NCI-H1092 (cell line): ENCODE measurements at regions not wholly inside any gene's neighbourhood (a gene's known extent, or its start where the extent isn't known, plus 50 kb on each side); places are given as distances from the start of the nearest gene placed in this dataset.

Source experiments
- DNase-seq: peaks from one replicate; lab custom pipeline; 2025; lab: John Stamatoyannopoulos, UW

DNA sequence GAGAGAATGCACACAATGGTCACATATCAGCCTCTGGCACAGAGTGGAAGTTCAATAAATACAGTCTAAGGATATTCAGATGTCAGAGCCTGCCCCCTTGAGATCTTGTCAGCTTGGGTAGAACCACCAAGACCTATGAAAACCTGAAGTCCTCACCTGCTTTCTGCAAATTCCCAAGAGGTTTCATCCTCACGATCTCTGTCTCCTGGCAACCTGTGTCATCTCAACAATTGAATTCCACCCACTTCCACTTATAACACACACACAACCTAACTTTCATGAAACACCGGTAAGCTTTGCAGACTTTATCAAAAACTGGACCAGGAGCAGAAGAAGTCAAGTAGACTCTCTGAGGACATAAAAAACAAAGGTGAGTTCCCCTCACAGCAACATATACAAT is 151.6 kb upstream of the SLC30A5 start:
- no peak for DNase-seq

DNA sequence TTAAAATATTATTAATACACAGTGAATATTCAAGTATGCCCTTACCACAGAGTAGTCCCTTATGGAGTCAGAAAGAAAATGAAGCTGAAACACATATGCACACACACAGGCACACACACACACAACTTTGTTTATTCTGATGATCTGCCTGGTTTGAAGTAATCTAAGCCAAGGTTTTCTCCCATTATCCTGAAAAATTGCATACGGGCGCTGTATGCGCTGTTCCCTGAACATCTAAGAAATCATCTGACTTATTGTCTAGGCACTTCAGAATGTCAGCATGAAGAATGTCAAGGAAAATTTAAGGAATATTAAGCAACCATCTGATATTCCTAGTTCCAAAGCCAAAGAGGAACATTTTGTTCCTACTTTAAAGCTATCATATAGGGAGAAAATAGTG is 147.1 kb upstream of the SLC30A5 start:
- no peak for DNase-seq

DNA sequence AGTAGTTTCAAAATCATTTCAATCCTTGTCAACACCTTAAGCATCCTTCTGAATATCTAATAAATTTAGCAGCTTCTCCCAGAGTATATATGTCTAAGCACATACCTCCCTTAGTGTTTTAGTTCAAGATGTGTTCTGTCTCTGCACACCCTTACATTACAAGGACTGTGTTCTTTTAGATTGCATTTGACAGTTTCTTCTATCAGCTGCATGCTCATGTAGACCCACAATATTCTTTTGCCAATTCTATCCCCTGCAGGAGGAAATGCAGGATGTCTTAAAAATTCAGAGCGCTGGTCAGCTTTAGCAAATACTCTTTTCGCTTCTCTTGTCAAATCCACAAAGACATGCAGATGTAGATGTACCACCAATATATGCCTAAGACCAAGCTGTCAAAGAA is 145.8 kb upstream of the SLC30A5 start:
- DNase-seq, result no peak

DNA sequence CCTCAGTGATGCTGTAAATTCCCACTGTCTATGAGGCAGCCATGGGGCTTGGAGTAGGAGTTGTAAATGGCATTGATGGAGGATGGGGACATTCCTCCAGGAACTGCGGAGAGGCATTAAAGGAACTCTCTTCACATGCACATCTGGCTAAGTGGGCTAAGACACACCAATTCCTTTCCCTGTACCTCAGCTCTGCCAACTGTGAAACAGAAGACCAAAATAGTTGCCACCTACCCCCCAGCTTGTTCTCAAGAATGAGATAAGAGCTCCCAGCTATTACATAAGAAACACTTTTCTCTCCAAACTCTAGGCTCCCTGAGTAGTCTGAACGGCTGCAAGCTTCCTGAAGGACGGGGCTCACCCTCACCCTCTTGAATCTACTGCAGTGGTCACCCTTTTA is 144.6 kb upstream of the SLC30A5 start:
- DNase-seq, result no peak

DNA sequence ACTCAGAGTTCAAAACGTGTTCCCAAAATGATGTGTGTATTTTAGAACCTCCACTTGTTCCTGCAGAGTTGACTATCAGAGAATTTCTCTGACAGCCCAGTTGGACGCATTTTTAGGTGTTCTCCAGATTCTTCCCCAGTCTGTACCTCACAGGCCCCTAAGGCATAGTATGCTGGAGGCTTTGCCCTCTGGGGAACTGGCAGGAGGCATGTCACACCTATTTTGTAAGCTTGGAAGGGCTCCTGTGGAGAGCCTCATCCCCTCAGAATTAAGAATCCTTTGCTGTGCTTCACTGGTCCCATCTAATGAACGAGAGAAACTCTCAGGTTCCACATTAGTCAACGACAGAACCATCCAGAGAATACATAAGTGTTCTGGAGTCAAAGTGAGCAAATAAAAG is 144.1 kb upstream of the SLC30A5 start:
- DNase-seq, result no peak

DNA sequence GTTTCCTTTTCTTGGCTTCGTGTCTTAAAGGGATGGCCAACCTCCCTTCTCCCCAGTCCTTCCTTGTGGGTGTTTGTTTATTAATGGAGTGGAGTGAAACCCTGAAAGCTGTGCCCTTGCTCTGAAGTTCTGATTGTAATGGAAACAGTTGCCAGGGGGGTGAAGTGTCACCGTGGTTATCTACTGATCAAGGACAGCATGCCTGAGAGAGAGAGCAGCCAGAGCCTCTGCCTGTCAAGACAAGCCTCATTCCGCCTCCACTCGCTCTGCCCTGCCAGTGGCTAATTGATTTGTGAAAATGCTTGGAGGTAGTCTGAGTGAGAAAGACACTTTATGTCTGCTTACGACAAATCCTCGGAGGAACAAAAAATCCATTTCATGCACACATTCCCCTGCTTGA is 143.7 kb upstream of the SLC30A5 start:
- no peak for DNase-seq

DNA sequence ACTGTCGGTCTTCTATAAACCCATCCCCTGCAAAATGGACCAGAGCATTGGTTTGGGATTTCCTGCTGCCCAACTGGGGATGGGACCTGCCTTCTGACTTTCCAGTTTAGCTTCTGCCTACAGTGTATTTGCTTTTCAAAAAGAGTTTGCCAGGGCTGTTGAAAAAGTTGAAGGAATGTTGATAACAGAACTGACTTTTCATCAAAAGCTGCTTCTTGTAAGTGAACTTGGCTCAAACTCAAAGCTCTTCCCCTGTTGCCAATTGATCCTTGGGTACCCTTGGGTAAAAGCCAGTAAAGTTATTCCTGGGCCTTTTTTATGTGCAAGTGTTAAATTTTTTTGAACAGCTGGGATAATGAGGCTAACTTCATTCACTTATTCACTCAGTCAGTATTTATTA is 142.9 kb upstream of the SLC30A5 start:
- DNase-seq, result no peak

DNA sequence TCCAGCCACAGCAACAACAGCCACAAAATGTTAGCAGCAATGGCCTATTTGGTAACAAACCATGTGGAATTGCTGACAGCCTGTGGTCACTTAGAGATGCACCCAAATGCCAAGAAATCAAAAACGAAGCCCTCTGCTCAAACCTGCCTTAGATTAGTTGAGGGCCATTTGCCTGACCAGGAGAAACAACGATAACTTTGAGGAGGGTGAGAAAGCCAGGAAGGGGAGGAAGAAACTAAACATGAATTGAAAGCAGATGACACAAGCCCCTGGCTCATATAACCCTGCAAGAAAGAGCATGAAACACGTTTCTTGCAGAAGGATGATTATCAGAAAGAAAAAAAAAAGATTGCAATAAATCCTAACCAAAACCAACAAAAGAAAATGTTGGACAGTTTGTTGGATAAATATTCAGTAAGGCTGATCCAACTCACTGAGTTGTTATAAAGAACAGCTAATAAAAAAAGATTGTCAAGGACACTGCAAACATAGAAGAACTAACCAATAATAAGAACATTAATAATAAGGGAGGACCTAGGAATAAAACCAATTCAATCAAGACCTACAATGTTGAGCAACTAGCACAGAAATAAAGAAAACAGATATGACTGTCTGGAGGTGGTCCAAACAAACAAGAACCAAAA is 140.5 kb upstream of the SLC30A5 start:
- no peak for DNase-seq

DNA sequence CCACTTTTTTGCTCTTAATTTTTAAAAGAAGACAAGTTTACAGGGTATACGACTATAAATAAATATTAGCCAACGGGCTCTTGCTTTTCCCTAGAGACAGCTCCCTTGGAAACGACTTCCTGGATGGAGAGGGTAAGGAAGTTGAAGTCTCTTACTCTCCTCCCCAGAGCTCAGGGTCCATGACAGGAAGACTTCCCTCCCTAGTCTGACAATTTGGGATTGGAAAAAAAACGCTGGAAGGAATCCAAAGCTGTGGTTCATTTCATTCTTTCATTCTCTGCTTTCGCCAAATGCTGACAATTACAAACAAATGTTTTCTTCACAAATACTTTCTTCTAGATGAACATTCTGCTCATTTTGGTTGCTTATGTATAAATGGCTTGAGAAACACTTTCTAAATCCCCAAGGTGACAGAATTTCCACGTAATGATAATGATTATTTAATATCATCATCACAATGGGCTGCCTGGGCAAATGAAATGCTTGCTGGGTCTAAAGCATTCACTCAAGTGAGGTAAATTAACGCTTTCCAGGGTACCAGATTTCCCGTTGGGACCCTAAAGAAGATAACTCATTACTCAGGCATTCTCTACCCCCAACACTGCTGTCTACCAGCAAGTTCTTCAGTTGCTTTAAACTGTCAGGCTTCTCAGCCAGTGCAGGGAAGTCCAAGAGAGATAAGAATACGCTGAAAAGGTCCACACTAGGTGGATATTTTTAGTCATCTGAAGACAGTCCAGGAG is 139.8 kb upstream of the SLC30A5 start:
- DNase-seq, result no peak

DNA sequence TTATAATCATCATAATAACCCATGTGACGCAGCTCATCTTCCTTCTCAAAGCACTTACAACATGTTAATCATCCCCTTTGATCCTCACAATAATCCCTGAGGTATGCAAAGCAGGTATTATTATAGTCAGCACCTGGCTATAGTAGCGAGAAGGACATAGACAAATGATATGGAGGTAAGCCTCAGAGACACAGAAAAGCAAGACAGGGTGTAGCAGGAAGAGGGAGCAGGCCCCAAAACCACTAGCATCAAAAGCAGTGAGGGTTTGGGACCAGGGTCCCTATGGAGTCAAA is 139.2 kb upstream of the SLC30A5 start:
- DNase-seq, result no peak

DNA sequence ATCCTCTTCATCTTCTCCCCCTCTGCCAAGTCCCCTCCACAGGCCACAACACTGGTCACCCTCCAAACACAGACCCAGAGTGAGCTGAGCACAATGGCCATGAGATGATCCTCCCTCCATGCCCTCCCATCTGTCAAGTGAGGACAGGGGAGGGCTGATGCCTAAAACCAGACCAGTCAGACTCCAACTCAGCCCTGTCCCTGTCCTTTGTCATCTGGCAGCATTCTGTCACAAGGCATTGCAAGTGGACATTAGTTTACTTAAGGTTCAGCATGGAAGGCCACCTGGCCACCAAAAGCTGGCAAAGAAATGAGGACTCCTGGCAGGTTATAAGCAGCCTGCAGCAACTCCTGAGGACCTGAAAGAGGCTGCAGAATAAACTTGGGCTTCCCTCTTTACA is 136.2 kb upstream of the SLC30A5 start:
- no peak for DNase-seq

DNA sequence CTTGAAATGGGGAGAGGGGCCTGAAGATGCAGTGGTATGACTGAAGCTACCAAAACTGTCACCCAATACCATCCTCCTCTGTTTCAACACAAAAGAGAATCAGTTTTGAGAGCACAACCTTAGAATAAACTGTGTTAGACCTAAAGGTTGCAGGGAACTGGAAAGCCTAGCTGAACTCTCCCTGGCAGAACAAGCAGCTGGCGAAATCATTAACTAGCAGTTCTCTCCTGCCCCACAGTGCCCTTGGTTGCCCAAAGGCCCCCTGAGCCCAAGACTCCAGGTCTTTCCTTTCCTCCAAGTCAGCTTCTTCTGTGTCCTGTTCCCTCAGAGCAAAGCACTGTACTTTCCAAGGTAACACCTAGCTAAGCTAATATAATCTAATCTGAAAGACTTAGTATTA is 135.4 kb upstream of the SLC30A5 start:
- no peak for DNase-seq

DNA sequence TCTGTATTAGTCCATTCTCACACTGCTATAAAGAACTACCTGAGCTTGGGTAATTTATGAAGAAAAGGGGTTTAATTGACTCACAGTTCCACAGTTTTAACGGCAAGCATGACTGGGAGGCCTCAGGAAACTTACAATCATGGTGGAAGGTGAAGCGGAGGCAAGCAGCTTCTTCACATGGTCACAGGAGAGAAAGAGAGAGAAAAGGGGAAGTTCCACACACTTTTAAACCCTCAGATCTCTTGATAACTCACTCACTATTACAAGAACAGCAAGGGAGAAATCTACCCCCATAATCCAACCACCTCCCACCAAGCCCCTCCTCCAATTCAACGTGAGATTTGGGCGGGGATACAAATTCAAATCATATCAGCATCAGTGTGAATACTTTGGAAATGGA is 133.4 kb upstream of the SLC30A5 start:
- DNase-seq, result no peak

DNA sequence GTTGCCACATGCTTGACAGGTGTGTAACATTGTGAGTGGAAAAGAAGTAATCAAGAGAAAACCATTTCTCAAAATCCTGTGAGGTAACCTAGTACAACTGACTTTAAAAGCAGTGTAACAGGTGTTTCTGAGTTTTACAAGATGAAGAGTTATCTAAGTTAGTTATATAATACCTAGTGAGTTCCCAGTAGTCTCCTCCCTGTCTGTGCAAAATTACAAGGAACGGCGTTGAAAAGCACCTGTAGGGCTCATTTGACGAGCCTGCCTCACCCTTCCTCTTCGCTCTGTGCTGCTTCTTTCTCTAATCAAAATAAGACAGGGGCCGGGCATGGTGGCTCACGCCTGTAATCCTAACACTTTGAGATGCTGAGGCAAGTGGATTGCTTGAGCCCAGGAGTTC is 132.9 kb upstream of the SLC30A5 start:
- no peak for DNase-seq

DNA sequence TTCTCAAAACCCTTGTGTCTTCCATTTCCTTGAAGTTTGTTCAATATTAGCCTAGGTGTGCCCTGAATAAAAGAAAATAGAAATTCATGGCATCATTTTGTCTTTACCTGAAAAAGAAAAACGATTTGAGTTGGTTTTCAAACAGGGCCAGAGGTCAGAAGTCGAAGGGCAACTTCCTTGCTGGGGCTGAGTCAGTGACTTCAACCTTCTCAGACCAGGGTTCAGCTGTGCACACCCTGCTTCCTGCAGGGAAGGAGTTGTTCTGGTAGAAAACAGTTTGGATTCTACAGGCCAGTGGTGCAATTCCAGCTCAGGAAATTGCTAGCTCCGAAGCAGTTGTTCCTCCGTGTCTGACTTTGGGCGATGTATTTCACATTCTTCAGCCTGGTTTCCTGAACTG is 132.1 kb upstream of the SLC30A5 start:
- no peak for DNase-seq

DNA sequence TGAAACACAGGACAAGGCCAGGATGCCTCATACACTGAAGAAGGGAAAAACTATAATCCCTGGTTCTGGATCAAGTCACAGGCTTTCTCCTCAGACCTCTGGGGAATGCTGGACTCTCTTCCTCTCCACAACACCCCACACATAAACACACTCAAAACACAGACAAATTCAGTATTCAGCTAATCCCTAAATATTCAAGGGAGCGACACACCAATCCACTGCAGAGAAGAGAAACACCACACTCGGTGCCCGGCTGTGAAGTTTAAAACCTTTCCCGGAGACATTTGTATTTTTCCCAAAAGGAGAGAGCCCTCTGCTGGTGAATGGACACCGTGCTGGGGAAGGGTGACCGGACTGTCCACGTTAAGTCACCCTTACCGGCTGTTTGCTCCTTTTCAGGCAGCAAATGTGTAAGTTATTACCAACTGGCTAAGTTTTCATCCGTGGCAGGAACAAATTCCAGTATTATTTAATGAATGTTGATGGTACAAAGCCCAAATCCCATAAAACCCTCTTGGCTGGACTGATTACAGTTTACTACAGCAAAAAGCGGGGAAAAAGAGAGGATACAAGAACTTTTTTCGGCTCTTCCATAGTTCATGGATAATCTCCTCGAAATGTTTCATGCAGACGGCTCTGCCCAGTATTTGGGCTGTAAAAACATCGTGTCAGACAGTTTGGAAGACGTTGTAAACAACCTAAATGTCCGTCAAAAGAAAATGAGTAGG is 130.9 kb upstream of the SLC30A5 start:
- peak; percentile 17 for DNase-seq

DNA sequence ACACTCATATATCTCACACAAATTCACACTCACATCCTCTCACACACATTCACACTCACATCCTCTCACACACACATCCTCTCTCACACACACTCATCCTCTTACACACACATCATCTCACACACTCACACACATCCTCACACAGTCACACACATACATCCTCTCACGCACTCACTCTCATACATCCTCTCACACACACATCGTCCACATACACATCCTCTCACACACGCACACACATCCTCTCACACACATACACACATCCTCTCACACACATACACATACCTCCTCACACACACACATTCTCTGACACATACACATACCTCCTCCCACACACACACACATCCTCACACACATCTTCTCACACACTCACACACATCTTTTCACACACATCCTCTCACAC is 129.1 kb upstream of the SLC30A5 start:
- DNase-seq, result no peak

DNA sequence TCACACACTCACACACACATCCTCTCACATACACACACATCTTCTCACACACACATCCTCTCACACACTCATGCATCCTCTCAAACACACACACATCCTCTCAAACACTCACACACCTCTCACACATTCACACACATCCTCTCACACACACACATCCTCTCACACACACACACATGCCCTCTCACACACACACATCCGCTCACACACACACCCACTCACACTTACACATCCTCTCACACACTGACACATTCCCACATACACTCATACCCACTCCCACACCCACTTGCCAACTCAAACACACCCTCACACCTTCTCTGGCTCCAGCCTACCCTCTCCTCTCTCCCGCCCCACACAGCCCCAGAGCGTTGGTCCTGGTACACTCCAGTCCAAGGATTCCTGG is 127.9 kb upstream of the SLC30A5 start:
- no peak for DNase-seq

DNA sequence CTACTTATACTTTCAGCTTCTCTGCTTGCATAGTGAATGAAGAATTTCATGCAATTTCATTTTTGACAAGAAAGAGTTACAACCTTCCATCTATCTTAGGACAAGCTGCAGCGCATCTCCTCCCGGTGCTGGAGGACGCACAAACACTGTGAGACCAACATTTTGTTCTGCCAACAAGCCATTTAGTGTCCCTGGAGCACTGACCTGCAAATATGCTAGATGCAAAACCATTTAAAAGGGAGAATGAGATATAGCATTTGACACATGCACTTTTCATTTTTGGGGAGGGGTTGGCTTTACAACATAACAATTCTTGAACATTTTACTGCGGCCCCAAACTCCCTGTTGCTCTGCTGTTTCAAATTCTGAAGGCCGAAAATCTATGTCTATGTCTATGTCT is 127.2 kb upstream of the SLC30A5 start:
- DNase-seq, result no peak

DNA sequence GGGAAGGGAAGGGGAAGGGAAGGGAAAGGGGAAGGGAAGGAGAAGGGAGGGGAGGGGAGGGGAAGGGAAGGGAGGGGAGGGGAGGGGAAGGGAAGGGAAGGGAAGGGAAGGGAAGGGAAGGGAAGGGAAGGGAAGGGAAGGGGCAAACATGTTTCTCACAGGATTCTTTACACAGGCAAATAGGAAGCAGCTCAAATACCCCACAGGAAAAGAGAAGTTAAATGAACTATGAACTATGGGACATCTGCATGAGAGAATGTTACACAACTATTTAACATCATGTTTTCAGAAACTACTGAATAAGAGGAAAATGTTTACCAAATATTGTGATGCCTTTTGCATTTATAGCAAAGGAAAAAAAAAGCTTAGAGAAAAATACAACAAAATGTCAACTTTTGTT is 125.4 kb upstream of the SLC30A5 start:
- DNase-seq, result no peak

DNA sequence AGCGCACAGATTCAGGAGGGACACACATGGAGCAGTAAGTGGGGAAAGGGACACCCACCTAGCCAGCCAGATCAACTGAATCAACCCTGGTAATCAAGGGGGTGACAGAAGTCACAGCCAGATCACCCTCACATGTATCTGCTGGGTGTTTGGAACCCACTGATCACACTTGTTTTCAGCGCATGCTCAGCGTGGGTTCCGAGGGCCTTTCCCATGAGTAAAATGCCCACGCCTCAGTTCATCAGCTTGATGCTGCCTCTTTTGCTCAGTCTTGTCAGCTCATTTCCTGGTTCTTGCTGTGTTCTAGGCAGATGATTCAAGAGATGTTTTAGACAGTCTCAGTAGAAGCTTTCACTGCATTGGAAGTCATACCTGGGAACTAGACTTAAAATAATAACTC is 123.2 kb upstream of the SLC30A5 start:
- no peak for DNase-seq

DNA sequence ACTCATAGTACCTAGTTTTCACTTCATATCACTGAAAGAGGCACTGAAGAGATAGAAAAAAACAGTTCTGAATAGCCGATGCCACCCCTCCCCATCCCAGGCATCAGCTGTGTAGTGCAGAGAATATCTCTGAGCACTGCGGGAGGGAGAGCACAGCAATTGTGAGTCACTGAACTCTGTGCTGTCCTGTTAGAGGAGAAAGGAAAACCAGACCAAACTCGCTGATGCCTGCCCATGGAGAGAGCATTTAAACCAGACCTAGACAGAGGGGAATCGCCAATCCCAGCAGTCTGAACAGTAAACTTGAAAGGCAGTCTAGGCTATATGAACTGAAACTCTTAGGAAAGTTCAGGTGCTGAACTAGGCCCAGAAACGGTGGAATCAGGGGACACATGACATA is 120.1 kb upstream of the SLC30A5 start:
- no peak for DNase-seq

DNA sequence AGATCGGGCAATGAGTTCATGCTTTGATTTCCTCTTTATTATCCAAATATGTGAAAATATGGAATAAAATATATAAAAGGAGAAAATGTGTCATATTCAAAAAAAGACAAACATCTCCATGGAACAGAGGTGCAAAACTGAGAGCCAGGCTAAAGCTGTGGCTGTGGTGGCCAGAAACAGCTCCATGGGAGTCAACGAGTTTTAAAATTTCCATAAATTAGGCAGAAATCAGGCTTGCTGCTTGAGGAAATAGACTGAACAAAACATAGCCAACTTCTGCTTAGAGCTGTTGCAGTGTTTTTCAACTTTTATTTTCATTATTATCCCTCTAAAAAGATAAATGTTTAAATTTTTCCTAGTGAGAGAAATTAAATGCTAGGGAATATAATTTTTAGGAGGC is 110.8 kb upstream of the SLC30A5 start:
- DNase-seq, result no peak

DNA sequence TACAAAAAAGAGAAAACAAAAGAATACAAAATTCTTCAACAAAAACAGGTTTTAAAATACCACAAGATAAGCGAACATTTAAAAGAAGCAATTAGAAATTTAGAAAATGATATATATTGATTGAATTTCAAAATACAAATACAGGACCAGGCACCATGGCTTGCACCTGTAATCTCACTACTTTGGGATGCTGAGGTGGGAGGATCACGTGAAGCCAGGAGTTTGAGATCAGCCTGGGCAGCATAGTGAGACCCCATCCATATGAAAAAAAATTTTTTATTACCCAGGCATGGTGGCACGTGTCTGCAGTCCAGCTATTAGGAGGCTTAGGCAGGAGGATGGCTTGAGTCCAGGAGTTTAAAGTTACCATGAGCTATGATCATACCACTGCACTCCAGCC is 109.9 kb upstream of the SLC30A5 start:
- DNase-seq, result no peak
